SK-N-SH (cell line): ENCODE measurements at regions not wholly inside any gene's neighbourhood (a gene's known extent, or its start where the extent isn't known, plus 50 kb on each side); places are given as distances from the start of the nearest gene placed in this dataset.

Experiments
- CTCF ChIA-PET: fragments of 300-600, 350-600 bp; formaldehyde crosslinking; extraction: SDS; loops from one replicate; lab custom pipeline; 2021; lab: Yijun Ruan, JAX
- POLR2A ChIA-PET: fragments of 350-600 bp; sonication (Branson Sonifier 250); formaldehyde crosslinking; extraction: SDS; loops from one replicate; lab custom pipeline; 2020; ENCODE audit warnings: antibody characterized with exemption, inconsistent platforms; lab: Yijun Ruan, JAX
- DNase-seq: peaks from one replicate; pipeline ENCODE4 v3.0.0; 2012
- H2AFZ ChIP-seq: fragments of 200-600 bp; sonication (generic); 2 replicates; pipeline ENCODE4 v1.8.1; 2016; ENCODE audit warnings: antibody characterized with exemption, mild to moderate bottlenecking, low read depth
- H3F3A ChIP-seq: fragments of 200-600 bp; sonication (generic); replicated peaks from 2 replicates; pipeline ENCODE3; 2016; ENCODE audit warnings: antibody characterized with exemption, mild to moderate bottlenecking; ENCODE audit not compliant: insufficient read depth
- H3K27ac ChIP-seq, 2 experiments: fragments of 200-500 bp in 1 of 2; fragments of 200-600 bp in 1 of 2; sonication (Bioruptor generic) in 1 of 2; sonication (generic), shearing (Covaris generic) in 1 of 2; 2 replicates each; pipeline versions ENCODE4 v1.5.1 to v1.6.1; 2014 to 2016; ENCODE audit warnings: low read depth in 2 of 2, inconsistent platforms in 1 of 2, low read length in 1 of 2, mild to moderate bottlenecking in 1 of 2, mixed read lengths in 1 of 2
- H3K27me3 ChIP-seq: fragments of 200-600 bp; sonication (generic), shearing (Covaris generic); 2 replicates; pipeline ENCODE4 v1.6.1; 2016; ENCODE audit warnings: mixed run types; ENCODE audit not compliant: insufficient read depth
- H3K36me3 ChIP-seq, 2 experiments: fragments of 200-500 bp in 1 of 2; fragments of 200-600 bp in 1 of 2; sonication (Bioruptor generic) in 1 of 2; sonication (generic) in 1 of 2; replicated peaks in 1 of 2; 2 replicates each; pipeline versions ENCODE3 to v1.5.1; 2014 to 2016; ENCODE audit warnings: low read length in 1 of 2, mild to moderate bottlenecking in 1 of 2; ENCODE audit not compliant: insufficient read depth in 2 of 2, control insufficient read depth in 1 of 2
- H3K4me1 ChIP-seq, 2 experiments: fragments of 200-500 bp in 1 of 2; fragments of 200-600 bp in 1 of 2; sonication (Bioruptor generic) in 1 of 2; sonication (generic), shearing (Covaris generic) in 1 of 2; 2 replicates each; pipeline versions ENCODE4 v1.5.1 to v1.6.1; 2014 to 2016; ENCODE audit warnings: low read depth in 1 of 2, low read length in 1 of 2, mixed run types in 1 of 2; ENCODE audit not compliant: insufficient read depth in 2 of 2, control insufficient read depth in 1 of 2
- H3K4me2 ChIP-seq: fragments of 200-600 bp; sonication (generic), shearing (Covaris generic); 2 replicates; pipeline ENCODE4 v1.6.1; 2017; ENCODE audit warnings: mixed run types
- H3K4me3 ChIP-seq, 2 experiments: fragments of 200-500 bp in 1 of 2; fragments of 200-600 bp in 1 of 2; sonication (Bioruptor generic) in 1 of 2; sonication (generic), shearing (Covaris generic) in 1 of 2; 2 replicates each; pipeline versions ENCODE4 v1.5.1 to v1.8.1; 2014 to 2016; ENCODE audit warnings: low read depth in 2 of 2, inconsistent platforms in 1 of 2, low read length in 1 of 2, mild to moderate bottlenecking in 1 of 2, mixed read lengths in 1 of 2, moderate library complexity in 1 of 2
- H3K79me2 ChIP-seq: fragments of 200-600 bp; sonication (generic); 2 replicates; pipeline ENCODE4 v1.8.1; 2017; ENCODE audit warnings: mild to moderate bottlenecking; ENCODE audit not compliant: insufficient read depth
- H3K9ac ChIP-seq: fragments of 200-600 bp; sonication (generic); 2 replicates; pipeline ENCODE4 v1.6.1; 2017; ENCODE audit warnings: mixed run types
- H3K9me2 ChIP-seq: fragments of 200-600 bp; sonication (generic); 2 replicates; pipeline ENCODE4 v1.6.1; 2017; ENCODE audit warnings: mixed run types
- H3K9me3 ChIP-seq: fragments of 200-600 bp; sonication (generic); 2 replicates; pipeline ENCODE4 v1.6.1; 2017; ENCODE audit warnings: mixed run types, mild to moderate bottlenecking, moderate library complexity
- H4K20me1 ChIP-seq: fragments of 200-600 bp; sonication (generic); 2 replicates; pipeline ENCODE4 v1.6.1; 2017; ENCODE audit warnings: mild to moderate bottlenecking, mixed run types; ENCODE audit not compliant: insufficient read depth
- EZH2phosphoT487 ChIP-seq: fragments of 200-600 bp; sonication (generic); IDR thresholded peaks from 2 replicates; pipeline ENCODE4 v1.6.1; 2017; ENCODE audit warnings: low read depth, mixed run types, mild to moderate bottlenecking, antibody characterized with exemption, moderate library complexity, borderline replicate concordance
- FOXJ3 ChIP-seq: sonication (generic); formaldehyde crosslinking; IDR thresholded peaks from 2 replicates; pipeline ENCODE4 v1.5.1; 2020; ENCODE audit warnings: mild to moderate bottlenecking, missing genetic modification reagents
- GABPA ChIP-seq: IDR thresholded peaks from 2 replicates; pipeline ENCODE4 v1.4.0; 2012; ENCODE audit warnings: low read depth, mild to moderate bottlenecking
- JUND ChIP-seq: IDR thresholded peaks from 2 replicates; pipeline ENCODE4 v1.4.0; 2012
- NFIC ChIP-seq: IDR thresholded peaks from 2 replicates; pipeline ENCODE4 v1.4.0; 2012; ENCODE audit warnings: borderline replicate concordance
- RAD21 ChIP-seq: IDR thresholded peaks from 2 replicates; pipeline ENCODE4 v1.6.1; 2012; ENCODE audit warnings: mild to moderate bottlenecking, low read length
- RFX5 ChIP-seq: IDR thresholded peaks from 2 replicates; pipeline ENCODE4 v1.6.1; 2012; ENCODE audit warnings: mild to moderate bottlenecking, improper control_type of control experiment, low read length
- RXRA ChIP-seq: IDR thresholded peaks from 2 replicates; pipeline ENCODE4 v1.4.0; 2012; ENCODE audit warnings: low read depth, mild to moderate bottlenecking, borderline replicate concordance
- WGBS: methylation state at CpG from one replicate; pipeline ENCODE4 v1.1.6; 2017; ENCODE audit warnings: low lambda C conversion rate; 5-methylcytosine and 5-hydroxymethylcytosine counted together
- TF ChIP-seq, protein P1 (sequence below): IDR thresholded peaks from 2 replicates; pipeline ENCODE4 v1.6.1; 2012; ENCODE audit warnings: mild to moderate bottlenecking, low read depth, low read length, moderate library complexity
- TF ChIP-seq, protein P2 (sequence below): IDR thresholded peaks from 2 replicates; pipeline ENCODE4 v1.4.0; 2012; ENCODE audit warnings: low read depth, borderline replicate concordance
- TF ChIP-seq, protein P3 (sequence below): fragments of 200-600 bp; sonication (generic); IDR thresholded peaks from 2 replicates; pipeline ENCODE4 v1.6.1; 2017; ENCODE audit warnings: antibody characterized with exemption, mild to moderate bottlenecking, moderate library complexity

DNA sequence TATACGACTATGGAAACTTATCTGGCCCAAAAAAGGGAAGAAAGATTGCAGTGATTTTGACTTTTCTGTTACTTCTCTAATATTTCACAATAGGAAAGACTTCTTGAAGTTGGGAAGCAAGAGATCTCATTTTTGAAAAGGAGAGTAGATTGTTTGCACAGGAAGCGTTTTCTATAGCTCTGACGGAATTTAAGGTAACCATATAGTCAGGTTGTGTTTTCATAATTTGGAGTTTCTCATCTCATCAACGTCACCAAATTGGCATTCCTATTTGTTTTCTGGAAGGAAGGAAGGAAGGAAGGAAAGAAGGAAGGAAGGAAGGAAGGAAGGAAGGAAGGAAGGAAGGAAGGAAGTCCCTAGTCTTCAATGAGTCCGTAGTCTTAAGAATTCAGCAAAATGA is 732.0 kb downstream of the XPNPEP1 start:
- Histone ChIP-seq H3F3A (no peaks in the 10 kb centered on the region), H3K4me2 (no peak overlapping the region), H3K9ac (no peak overlapping the region), H3K9me2 (no peaks in the 10 kb centered on the region; the same call in 1 of the 2 replicates), H3K79me2 (no peaks in the 10 kb centered on the region), H3K27me3 (no peaks in the 10 kb centered on the region; the same call in 1 of the 2 replicates), H4K20me1 (no peaks in the 10 kb centered on the region), H3K27ac (no peak overlapping the region), H2AFZ (no peak overlapping the region), H3K36me3 (no peaks in the 10 kb centered on the region), H3K4me1 (peaks cover 0 to 13% of the 10 kb centered on the region in 2 experiments; a peak in 1 of 4 replicates), H3K4me3 (no peak overlapping the region), H3K9me3 (no peaks in the 10 kb centered on the region; the same call in none of the 2 replicates)
- WGBS, result 25% methylated on average over 5 of the region's 5 CpGs
- CTCF ChIA-PET, result no interaction called here
- POLR2A ChIA-PET, result no interaction called here
- no peak for DNase-seq
- TF ChIP-seq FOXJ3, result no peak
- no peak for TF ChIP-seq RFX5
- TF ChIP-seq RAD21, result no peak
- no peak for TF ChIP-seq RXRA
- TF ChIP-seq, protein P1, sequence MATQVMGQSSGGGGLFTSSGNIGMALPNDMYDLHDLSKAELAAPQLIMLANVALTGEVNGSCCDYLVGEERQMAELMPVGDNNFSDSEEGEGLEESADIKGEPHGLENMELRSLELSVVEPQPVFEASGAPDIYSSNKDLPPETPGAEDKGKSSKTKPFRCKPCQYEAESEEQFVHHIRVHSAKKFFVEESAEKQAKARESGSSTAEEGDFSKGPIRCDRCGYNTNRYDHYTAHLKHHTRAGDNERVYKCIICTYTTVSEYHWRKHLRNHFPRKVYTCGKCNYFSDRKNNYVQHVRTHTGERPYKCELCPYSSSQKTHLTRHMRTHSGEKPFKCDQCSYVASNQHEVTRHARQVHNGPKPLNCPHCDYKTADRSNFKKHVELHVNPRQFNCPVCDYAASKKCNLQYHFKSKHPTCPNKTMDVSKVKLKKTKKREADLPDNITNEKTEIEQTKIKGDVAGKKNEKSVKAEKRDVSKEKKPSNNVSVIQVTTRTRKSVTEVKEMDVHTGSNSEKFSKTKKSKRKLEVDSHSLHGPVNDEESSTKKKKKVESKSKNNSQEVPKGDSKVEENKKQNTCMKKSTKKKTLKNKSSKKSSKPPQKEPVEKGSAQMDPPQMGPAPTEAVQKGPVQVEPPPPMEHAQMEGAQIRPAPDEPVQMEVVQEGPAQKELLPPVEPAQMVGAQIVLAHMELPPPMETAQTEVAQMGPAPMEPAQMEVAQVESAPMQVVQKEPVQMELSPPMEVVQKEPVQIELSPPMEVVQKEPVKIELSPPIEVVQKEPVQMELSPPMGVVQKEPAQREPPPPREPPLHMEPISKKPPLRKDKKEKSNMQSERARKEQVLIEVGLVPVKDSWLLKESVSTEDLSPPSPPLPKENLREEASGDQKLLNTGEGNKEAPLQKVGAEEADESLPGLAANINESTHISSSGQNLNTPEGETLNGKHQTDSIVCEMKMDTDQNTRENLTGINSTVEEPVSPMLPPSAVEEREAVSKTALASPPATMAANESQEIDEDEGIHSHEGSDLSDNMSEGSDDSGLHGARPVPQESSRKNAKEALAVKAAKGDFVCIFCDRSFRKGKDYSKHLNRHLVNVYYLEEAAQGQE, result no peak

DNA sequence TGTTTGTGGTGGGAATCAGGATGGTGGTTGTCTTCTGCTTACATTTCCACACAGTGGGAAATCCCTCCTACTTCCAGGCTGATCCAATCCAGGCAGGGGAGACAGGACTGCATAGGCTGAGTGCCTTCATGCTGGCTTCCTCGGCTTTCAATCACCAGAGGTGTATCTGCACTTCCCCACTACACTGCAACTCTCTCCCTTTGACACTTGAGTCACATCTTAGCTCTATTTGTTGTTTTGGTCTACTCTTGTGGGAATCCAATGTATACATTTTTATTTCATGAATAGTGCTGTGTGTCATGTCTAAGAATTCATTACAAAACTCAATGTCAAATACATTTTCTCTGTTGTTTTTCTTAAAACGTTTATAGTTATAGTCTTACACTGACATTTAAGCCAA is 735.6 kb downstream of the XPNPEP1 start:
- no peak for DNase-seq
- H3K4me2 ChIP-seq, result no peak overlapping the region
- H3K36me3 ChIP-seq, result no peaks in the 10 kb centered on the region
- H3K27ac ChIP-seq, result no peak overlapping the region
- no peak overlapping the region for H2AFZ ChIP-seq
- POLR2A ChIA-PET, result no interaction called here
- H3K9ac ChIP-seq, result no peak overlapping the region
- no peaks in the 10 kb centered on the region for H3K79me2 ChIP-seq
- no peaks in the 10 kb centered on the region; the same call in 1 of the 2 replicates for H3K9me2 ChIP-seq
- peaks cover 0 to 8% of the 10 kb centered on the region in 2 experiments; a peak in 1 of 4 replicates for H3K4me1 ChIP-seq
- no peaks in the 10 kb centered on the region for H3F3A ChIP-seq
- H3K4me3 ChIP-seq, result no peak overlapping the region
- CTCF ChIA-PET, result no interaction called here
- H3K9me3 ChIP-seq, result no peaks in the 10 kb centered on the region; the same call in none of the 2 replicates
- WGBS, result 2% methylated on average over 2 of the region's 2 CpGs
- TF ChIP-seq, protein P2, sequence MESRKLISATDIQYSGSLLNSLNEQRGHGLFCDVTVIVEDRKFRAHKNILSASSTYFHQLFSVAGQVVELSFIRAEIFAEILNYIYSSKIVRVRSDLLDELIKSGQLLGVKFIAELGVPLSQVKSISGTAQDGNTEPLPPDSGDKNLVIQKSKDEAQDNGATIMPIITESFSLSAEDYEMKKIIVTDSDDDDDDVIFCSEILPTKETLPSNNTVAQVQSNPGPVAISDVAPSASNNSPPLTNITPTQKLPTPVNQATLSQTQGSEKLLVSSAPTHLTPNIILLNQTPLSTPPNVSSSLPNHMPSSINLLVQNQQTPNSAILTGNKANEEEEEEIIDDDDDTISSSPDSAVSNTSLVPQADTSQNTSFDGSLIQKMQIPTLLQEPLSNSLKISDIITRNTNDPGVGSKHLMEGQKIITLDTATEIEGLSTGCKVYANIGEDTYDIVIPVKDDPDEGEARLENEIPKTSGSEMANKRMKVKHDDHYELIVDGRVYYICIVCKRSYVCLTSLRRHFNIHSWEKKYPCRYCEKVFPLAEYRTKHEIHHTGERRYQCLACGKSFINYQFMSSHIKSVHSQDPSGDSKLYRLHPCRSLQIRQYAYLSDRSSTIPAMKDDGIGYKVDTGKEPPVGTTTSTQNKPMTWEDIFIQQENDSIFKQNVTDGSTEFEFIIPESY, result no peak
- TF ChIP-seq EZH2phosphoT487 (no peak), NFIC (no peak), JUND (no peak), FOXJ3 (no peak), GABPA (no peak)
- TF ChIP-seq, protein P3, sequence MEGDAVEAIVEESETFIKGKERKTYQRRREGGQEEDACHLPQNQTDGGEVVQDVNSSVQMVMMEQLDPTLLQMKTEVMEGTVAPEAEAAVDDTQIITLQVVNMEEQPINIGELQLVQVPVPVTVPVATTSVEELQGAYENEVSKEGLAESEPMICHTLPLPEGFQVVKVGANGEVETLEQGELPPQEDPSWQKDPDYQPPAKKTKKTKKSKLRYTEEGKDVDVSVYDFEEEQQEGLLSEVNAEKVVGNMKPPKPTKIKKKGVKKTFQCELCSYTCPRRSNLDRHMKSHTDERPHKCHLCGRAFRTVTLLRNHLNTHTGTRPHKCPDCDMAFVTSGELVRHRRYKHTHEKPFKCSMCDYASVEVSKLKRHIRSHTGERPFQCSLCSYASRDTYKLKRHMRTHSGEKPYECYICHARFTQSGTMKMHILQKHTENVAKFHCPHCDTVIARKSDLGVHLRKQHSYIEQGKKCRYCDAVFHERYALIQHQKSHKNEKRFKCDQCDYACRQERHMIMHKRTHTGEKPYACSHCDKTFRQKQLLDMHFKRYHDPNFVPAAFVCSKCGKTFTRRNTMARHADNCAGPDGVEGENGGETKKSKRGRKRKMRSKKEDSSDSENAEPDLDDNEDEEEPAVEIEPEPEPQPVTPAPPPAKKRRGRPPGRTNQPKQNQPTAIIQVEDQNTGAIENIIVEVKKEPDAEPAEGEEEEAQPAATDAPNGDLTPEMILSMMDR, result no peak
- H4K20me1 ChIP-seq, result no peaks in the 10 kb centered on the region
- H3K27me3 ChIP-seq, result no peaks in the 10 kb centered on the region; the same call in 1 of the 2 replicates
